PC-3 (cell line): ENCODE measurements at regions not wholly inside any gene's neighbourhood (a gene's known extent, or its start where the extent isn't known, plus 50 kb on each side); places are given as distances from the start of the nearest gene placed in this dataset.

Source experiments
- ATAC-seq: fragments of 200-7000 bp; cut with Tn5 transposase; 2 replicates; pipeline ENCODE4 v1.9.1; 2020; ENCODE audit warnings: mild to moderate bottlenecking, moderate library complexity
- BruUV-seq: library from RNA; stranded (reverse); fragments of 400-500 nt; replicated peaks from 2 replicates; lab custom pipeline; 2021; lab: Mats Ljungman, UMichigan
- CTCF ChIA-PET: fragments of 300-600 bp; sonication (Branson Sonifier 250); formaldehyde crosslinking; loops from one replicate; lab custom pipeline; 2022; ENCODE audit warnings: antibody characterized with exemption; lab: Charles Lee
- POLR2A ChIA-PET: fragments of 300-600 bp; sonication (Branson Sonifier 250); formaldehyde crosslinking; loops from one replicate; lab custom pipeline; 2022; ENCODE audit warnings: antibody characterized with exemption; ENCODE audit not compliant: unreplicated experiment; lab: Charles Lee
- DNase-seq: peaks from one replicate; pipeline ENCODE4 v3.0.0-alpha.2; 2015
- H2AFZ ChIP-seq: fragments of 300-600 bp; sonication (generic); 2 replicates; pipeline ENCODE4 v1.6.0; 2016; ENCODE audit warnings: antibody characterized with exemption, low read length
- H3F3A ChIP-seq: fragments of 300-600 bp; sonication (generic); one replicate; pipeline ENCODE4 v1.6.0; 2017; ENCODE audit warnings: antibody characterized with exemption, low read length, control low read depth, mild to moderate bottlenecking; ENCODE audit not compliant: unreplicated experiment
- H3K27ac ChIP-seq: fragments of 300-600 bp; sonication (generic); 2 replicates; pipeline ENCODE4 v1.5.1; 2016; ENCODE audit warnings: mild to moderate bottlenecking, low read length
- H3K27me3 ChIP-seq: fragments of 300-600 bp; sonication (generic); 2 replicates; pipeline ENCODE4 v1.6.1; 2016; ENCODE audit warnings: low read length, mixed read lengths
- H3K36me3 ChIP-seq: fragments of 300-600 bp; sonication (generic); 2 replicates; pipeline ENCODE4 v1.6.1; 2016; ENCODE audit warnings: low read depth, mixed run types, low read length, mixed read lengths
- H3K4me1 ChIP-seq: fragments of 300-600 bp; sonication (generic); 2 replicates; pipeline ENCODE4 v1.5.1; 2016; ENCODE audit warnings: low read length; ENCODE audit not compliant: insufficient read depth
- H3K4me2 ChIP-seq: fragments of 300-600 bp; sonication (generic); 2 replicates; pipeline ENCODE4 v1.6.0; 2016; ENCODE audit warnings: low read length
- H3K4me3 ChIP-seq: fragments of 300-600 bp; sonication (generic); 2 replicates; pipeline ENCODE4 v1.5.1; 2016; ENCODE audit warnings: mild to moderate bottlenecking, low read length, mixed read lengths
- H3K79me2 ChIP-seq: fragments of 300-600 bp; sonication (generic); 2 replicates; pipeline ENCODE4 v1.6.1; 2017; ENCODE audit warnings: low read length, mixed read lengths
- H3K9ac ChIP-seq: fragments of 300-600 bp; sonication (generic); 2 replicates; pipeline ENCODE4 v1.6.0; 2016; ENCODE audit warnings: mild to moderate bottlenecking, low read length
- H3K9me2 ChIP-seq: fragments of 300-600 bp; sonication (generic); replicated peaks from 2 replicates; pipeline ENCODE4 v1.6.1; 2016; ENCODE audit warnings: mixed run types, low read length, mixed read lengths
- H3K9me3 ChIP-seq: fragments of 300-600 bp; sonication (generic); 2 replicates; pipeline ENCODE4 v1.6.1; 2016; ENCODE audit warnings: low read length, mixed read lengths
- H4K20me1 ChIP-seq: fragments of 300-600 bp; sonication (generic); 2 replicates; pipeline ENCODE4 v1.6.1; 2016; ENCODE audit warnings: low read length, mixed read lengths
- EZH2 ChIP-seq: fragments of 300-600 bp; sonication (generic); IDR thresholded peaks from one replicate; pipeline ENCODE4 v1.6.1; 2017; ENCODE audit warnings: antibody characterized with exemption, mild to moderate bottlenecking, low read length; ENCODE audit not compliant: unreplicated experiment
- EZH2phosphoT487 ChIP-seq: fragments of 300-600 bp; sonication (generic); IDR thresholded peaks from 2 replicates; pipeline ENCODE4 v1.6.1; 2018; ENCODE audit warnings: mild to moderate bottlenecking, antibody characterized with exemption, low read length, borderline replicate concordance
- intact Hi-C: fragments of 100-400 bp; cut with micrococcal nuclease; formaldehyde crosslinking; loops from 2 replicates; pipeline ENCODE4 v1.9.0; 2023
- TF ChIP-seq, protein P1 (sequence below): fragments of 300-600 bp; sonication (generic); conservative IDR thresholded peaks from 2 replicates; pipeline ENCODE4 v1.5.1; 2017; ENCODE audit warnings: antibody characterized with exemption, low read depth, mild to moderate bottlenecking, low read length

DNA sequence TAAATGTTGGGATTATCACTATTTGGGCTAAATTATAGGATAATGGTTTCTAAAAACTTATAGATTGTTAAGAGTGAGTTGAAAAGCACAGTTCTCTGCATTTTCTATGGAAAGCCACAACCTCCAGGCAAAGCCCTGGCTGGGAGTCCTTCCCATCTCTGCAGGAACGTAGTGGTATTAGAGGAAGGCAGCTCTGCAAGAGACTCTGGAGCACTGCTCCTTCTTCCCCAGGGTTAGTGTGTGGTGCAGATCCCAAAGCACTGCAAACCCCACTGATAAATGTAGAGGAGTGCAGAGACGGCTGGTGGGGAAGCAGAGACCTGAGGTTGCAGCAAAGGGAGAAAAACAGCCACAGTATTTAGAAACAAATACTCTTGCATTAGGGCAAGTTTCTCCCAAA is 225.3 kb downstream of the TINAG start:
- Histone ChIP-seq H3K9me2 (no peaks in the 10 kb centered on the region), H3K36me3 (no peaks in the 10 kb centered on the region), H3K79me2 (no peaks in the 10 kb centered on the region), H3F3A (no peaks in the 10 kb centered on the region), H4K20me1 (no peaks in the 10 kb centered on the region), H3K27me3 (no peaks in the 10 kb centered on the region), H3K4me3 (no peak overlapping the region), H3K27ac (no peak overlapping the region), H2AFZ (no peak overlapping the region), H3K4me1 (no peaks in the 10 kb centered on the region), H3K4me2 (no peak overlapping the region), H3K9me3 (no peaks in the 10 kb centered on the region), H3K9ac (no peak overlapping the region)
- no TSS peak for BruUV-seq
- DNase-seq: no peak
- no peak for ATAC-seq
- intact Hi-C loops: no loop called here
- POLR2A ChIA-PET: no interaction called here
- no peak for TF ChIP-seq EZH2
- TF ChIP-seq, protein P1, sequence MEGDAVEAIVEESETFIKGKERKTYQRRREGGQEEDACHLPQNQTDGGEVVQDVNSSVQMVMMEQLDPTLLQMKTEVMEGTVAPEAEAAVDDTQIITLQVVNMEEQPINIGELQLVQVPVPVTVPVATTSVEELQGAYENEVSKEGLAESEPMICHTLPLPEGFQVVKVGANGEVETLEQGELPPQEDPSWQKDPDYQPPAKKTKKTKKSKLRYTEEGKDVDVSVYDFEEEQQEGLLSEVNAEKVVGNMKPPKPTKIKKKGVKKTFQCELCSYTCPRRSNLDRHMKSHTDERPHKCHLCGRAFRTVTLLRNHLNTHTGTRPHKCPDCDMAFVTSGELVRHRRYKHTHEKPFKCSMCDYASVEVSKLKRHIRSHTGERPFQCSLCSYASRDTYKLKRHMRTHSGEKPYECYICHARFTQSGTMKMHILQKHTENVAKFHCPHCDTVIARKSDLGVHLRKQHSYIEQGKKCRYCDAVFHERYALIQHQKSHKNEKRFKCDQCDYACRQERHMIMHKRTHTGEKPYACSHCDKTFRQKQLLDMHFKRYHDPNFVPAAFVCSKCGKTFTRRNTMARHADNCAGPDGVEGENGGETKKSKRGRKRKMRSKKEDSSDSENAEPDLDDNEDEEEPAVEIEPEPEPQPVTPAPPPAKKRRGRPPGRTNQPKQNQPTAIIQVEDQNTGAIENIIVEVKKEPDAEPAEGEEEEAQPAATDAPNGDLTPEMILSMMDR: no peak
- no peak for TF ChIP-seq EZH2phosphoT487
- CTCF ChIA-PET: no interaction called here

- Histone ChIP-seq H2AFZ (no peak overlapping the region), H3K4me1 (no peaks in the 10 kb centered on the region), H3F3A (no peaks in the 10 kb centered on the region), H3K9me2 (0 out of 2 replicates have a peak, but pooled peaks cover 5% of the 10 kb centered on the region), H3K9me3 (no peaks in the 10 kb centered on the region), H3K4me3 (no peak overlapping the region), H3K27ac (no peak overlapping the region), H3K9ac (no peak overlapping the region), H3K4me2 (no peak overlapping the region), H3K36me3 (no peaks in the 10 kb centered on the region), H4K20me1 (no peaks in the 10 kb centered on the region), H3K79me2 (no peaks in the 10 kb centered on the region), H3K27me3 (no peaks in the 10 kb centered on the region)
- intact Hi-C loops: no loop called here
- TF ChIP-seq EZH2: no peak
- TF ChIP-seq EZH2phosphoT487: no peak
- TF ChIP-seq, protein P1: no peak
- ATAC-seq (no peak), DNase-seq (no peak)
- no TSS peak for BruUV-seq
- ChIA-PET POLR2A (no interaction called here), CTCF (no interaction called here)
Measured at GRCh38 chr6:54535568-54535967, 227.3 kb downstream of the TINAG start.

DNA sequence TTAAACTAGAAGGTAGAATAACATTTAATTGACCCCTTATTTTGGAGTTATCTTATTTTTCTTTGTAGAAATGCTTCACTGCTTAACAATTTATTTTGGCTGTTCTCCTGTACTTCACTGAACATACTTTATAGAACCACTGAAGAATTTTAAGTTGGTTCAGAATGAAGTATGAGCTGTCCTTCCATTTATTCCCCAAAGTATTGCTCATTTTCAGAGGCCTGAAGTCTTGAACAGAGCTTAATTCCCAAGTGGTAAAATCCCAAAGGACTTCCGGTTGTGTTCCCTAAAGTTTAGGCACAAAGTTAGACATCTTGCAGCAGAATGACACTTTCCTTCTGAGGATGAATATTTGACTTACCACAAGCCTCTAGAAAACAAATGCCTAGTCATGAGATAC is 233.3 kb downstream of the TINAG start:
- Histone ChIP-seq H2AFZ (no peak overlapping the region), H3K9ac (no peak overlapping the region), H3K4me1 (no peaks in the 10 kb centered on the region), H4K20me1 (no peaks in the 10 kb centered on the region), H3K9me3 (no peaks in the 10 kb centered on the region), H3K4me3 (no peak overlapping the region), H3K4me2 (no peak overlapping the region), H3F3A (no peaks in the 10 kb centered on the region), H3K27me3 (no peaks in the 10 kb centered on the region), H3K9me2 (0 out of 2 replicates have a peak, but pooled peaks cover 5% of the 10 kb centered on the region), H3K79me2 (no peaks in the 10 kb centered on the region), H3K27ac (no peak overlapping the region), H3K36me3 (no peaks in the 10 kb centered on the region)
- TF ChIP-seq EZH2: no peak
- TF ChIP-seq, protein P1: no peak
- no peak for TF ChIP-seq EZH2phosphoT487
- intact Hi-C loops: no loop called here
- ChIA-PET CTCF (no interaction called here), POLR2A (no interaction called here)
- ATAC-seq (no peak), DNase-seq (no peak)
- no TSS peak for BruUV-seq
